HG02981 (cell line): ENCODE measurements at regions not wholly inside any gene's neighbourhood (a gene's known extent, or its start where the extent isn't known, plus 50 kb on each side); places are given as distances from the start of the nearest gene placed in this dataset.
"Not testable (repeated sequence)": the region's sequence is repeated elsewhere in the genome, so short reads cannot be mapped to it uniquely, and the experiment has no call there.

Experiments used
- ATAC-seq: cut with Tn5 transposase; IDR thresholded peaks from one replicate; pipeline ENCODE4 v1.9.1; 2021; ENCODE audit warnings: mild to moderate bottlenecking, moderate library complexity; ENCODE audit not compliant: unreplicated experiment

- no peak for ATAC-seq
Observed at GRCh38 chr1:242651817-242652216, 127.3 kb upstream of the PLD5 start.

DNA sequence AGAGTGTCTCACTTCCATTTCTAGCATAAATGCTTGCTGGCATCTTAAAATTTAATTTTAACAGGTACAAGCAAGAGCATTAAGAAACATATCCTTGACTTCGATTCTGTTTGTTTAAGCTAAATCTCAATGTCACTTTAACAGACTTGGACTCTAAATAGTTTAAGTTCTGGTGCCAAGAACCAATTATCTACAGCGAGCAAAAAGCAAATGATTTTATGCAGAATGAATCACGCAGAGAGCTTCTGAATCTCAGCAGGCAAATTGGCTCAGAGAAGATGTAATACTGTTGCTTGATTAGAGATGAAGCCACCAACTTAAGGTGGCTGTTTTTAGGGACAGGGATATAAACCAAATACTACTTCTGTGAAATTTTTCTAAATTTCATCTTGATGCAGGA lies 117.0 kb upstream of the PLD5 start:
- ATAC-seq = no peak

GRCh38 chr1:242639104-242639503 lies 114.6 kb upstream of the PLD5 start:
- ATAC-seq = no peak

- no peak for ATAC-seq
Observed at GRCh38 chr1:242634732-242635131, 110.2 kb upstream of the PLD5 start.

GRCh38 chr1:242629396-242629795 lies 104.9 kb upstream of the PLD5 start:
- ATAC-seq = no peak

GRCh38 chr1:242623756-242624155 lies 99.3 kb upstream of the PLD5 start:
- no peak for ATAC-seq

DNA sequence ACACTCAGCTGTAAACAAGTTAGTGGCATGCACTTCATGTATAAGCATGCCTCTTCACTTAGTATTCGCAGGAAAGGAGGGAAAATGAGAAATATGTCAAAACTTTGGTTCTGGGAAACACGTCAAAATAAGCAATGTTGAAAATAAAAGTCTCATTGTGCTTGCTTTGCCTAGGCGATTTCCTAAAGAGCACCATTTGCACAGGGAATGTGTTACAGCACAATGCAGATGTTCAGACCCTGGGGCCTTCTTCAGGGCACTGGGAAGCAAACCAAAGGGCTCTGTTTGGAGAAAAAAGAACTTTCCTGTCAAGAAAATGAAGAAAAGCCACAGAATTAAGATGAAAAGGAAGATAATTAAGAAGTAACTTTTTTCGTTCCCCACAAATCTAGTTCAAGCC lies 98.6 kb upstream of the PLD5 start:
- no peak for ATAC-seq

DNA sequence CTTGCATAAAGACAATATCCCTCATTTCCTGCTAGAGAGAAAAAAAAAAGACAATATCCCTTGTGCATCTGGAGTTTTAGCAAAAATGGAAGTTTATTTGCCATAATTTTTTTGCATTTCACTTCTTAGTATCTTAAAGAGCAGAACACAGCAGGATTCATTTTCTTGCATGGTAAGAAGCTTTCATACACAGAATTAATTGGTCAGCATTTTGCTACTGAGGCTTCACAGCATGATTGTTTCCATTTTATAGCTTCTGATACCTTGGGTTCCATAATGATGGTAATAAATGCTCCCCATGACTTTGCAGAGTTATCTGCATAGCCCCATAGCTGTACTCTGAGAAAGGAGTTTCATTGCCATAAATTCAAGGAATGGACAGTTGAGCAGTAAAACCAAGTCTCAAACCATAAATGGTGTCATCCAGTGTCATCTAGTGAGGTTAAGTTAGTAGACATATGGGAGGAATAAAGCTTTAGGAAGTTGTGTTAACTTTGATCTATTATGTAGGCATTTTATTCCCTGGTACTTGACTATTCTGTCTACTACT lies 88.8 kb upstream of the PLD5 start:
- ATAC-seq = no peak

- no peak for ATAC-seq
Observed at GRCh38 chr1:242610209-242610608, 85.7 kb upstream of the PLD5 start.

DNA sequence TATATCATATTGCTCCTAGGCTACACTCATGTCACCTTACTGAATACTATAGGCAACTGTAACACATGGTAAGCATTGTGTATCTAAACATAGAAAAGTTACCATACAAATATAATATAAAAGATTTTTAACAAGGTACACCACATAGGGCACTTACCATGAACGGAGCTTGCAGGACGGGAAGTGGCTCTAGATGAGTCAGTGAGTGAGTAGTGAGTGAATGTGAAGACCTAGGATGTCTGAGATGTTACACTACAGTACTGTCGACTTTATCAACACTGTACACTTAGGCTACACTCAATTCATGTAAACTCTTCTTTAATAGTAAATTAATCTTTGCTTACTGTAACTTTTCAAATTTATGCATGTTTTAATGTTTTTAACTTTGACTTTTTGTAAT lies 81.0 kb upstream of the PLD5 start:
- ATAC-seq = no peak

GRCh38 chr1:242602001-242602400 lies 77.5 kb upstream of the PLD5 start:
- no peak for ATAC-seq

- ATAC-seq = not testable (repeated sequence)
Observed at GRCh38 chr1:242593756-242594155, 69.3 kb upstream of the PLD5 start.

DNA sequence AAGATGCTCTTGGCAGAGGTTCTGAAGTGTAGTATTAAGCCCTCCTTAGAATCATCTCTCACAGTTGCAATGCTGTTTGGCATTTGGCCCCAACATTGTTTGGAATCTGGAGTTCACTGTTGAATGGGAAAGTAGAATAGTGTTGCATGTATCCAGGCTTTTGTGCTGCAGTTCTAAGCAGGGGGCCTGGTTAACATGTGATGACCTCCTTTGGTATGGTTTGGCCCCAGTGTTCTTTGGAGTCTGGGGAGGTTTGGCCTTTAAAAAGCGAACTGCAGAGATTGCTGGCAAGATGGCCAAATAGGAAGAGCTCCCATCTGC lies 61.8 kb upstream of the PLD5 start:
- no peak for ATAC-seq

- no peak for ATAC-seq
Observed at GRCh38 chr1:242585616-242586359, 61.3 kb upstream of the PLD5 start.

GRCh38 chr1:242582669-242583068 lies 58.2 kb upstream of the PLD5 start:
- ATAC-seq = no peak

GRCh38 chr1:242579528-242580235 lies 55.2 kb upstream of the PLD5 start:
- no peak for ATAC-seq
